H1 (cell line): ENCODE measurements at regions not wholly inside any gene's neighbourhood (a gene's known extent, or its start where the extent isn't known, plus 50 kb on each side); places are given as distances from the start of the nearest gene placed in this dataset.

Experiments
- CHD1 ChIP-seq: IDR thresholded peaks from 2 replicates; pipeline ENCODE4 v1.6.1; 2012; ENCODE audit warnings: low read depth, low read length, improper control_type of control experiment
- FOSL1 ChIP-seq: IDR thresholded peaks from 2 replicates; pipeline ENCODE4 v1.6.1; 2011; ENCODE audit warnings: mild to moderate bottlenecking, low read depth, low read length, moderate library complexity; ENCODE audit not compliant: insufficient read depth
- HDAC6 ChIP-seq: IDR thresholded peaks from one replicate; pipeline ENCODE4 v1.7.1; 2012; ENCODE audit warnings: low read depth, mild to moderate bottlenecking, inconsistent platforms, low read length, moderate library complexity
- KDM4A ChIP-seq: IDR thresholded peaks from one replicate; pipeline ENCODE4 v1.7.1; 2012; ENCODE audit warnings: low read depth, mild to moderate bottlenecking, moderate library complexity, low read length, inconsistent platforms; ENCODE audit not compliant: severe bottlenecking
- KDM5A ChIP-seq: fragments of 200-600 bp; IDR thresholded peaks from 2 replicates; pipeline ENCODE4 v1.7.1; 2012; ENCODE audit warnings: mild to moderate bottlenecking, low read length, inconsistent platforms, mixed read lengths
- TBP ChIP-seq: IDR thresholded peaks from 2 replicates; pipeline ENCODE4 v1.6.1; 2011; ENCODE audit warnings: low read depth, low read length, improper control_type of control experiment
- TCF12 ChIP-seq: IDR thresholded peaks from 2 replicates; pipeline ENCODE4 v1.6.1; 2011; ENCODE audit warnings: low read depth, mild to moderate bottlenecking, low read length
- TF ChIP-seq, protein P1 (sequence below): IDR thresholded peaks from 2 replicates; pipeline ENCODE4 v1.6.1; 2011; ENCODE audit warnings: low read length, improper control_type of control experiment
- TF ChIP-seq, protein P2 (sequence below): IDR thresholded peaks from 2 replicates; pipeline ENCODE4 v1.6.1; 2012; ENCODE audit warnings: low read length, inconsistent platforms
- TF ChIP-seq, protein P3 (sequence below): IDR thresholded peaks from 2 replicates; pipeline ENCODE4 v1.6.1; 2012; ENCODE audit warnings: inconsistent platforms

DNA sequence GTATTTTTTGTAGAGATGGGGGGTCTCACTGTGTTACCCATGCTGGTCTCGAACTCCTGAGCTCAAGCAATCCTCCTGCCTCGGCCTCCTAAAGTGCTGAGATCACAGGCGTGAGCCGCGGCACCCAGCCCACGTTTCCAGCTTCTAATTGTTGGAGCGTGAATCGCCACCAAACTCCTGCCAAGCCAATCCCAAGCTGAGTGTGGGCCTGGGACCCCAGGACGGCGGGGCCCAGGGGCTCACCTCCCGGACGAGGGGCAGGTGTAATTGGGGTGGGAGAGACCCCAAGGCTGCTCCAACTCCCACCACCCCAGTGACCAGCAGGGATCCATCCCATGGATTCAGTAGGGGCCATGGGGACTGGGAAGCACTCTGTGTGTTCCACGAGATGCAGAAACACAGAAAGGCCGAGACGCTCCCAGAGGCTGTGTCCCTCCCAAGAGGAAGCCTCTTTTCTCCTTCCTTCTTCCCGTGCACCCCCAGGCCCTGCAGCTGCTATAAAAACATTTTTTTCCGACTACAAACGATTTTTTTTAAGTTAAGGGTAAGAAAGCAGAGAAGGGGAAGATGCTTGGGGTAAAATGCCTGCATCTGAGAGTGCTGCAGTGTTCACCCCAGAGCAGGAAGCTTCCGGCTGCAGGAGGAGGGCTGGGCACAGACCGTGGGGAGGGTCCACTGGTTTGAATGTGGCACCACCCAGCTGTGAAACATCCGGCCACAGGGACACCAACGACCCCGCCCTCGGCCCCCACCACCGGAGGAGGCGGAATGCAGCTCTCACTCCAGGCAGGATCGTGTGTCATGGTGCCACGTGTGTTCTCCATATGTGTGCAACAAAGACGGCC lies 76.5 kb downstream of the MICALL2 start (continued):
- TF ChIP-seq, protein P1, sequence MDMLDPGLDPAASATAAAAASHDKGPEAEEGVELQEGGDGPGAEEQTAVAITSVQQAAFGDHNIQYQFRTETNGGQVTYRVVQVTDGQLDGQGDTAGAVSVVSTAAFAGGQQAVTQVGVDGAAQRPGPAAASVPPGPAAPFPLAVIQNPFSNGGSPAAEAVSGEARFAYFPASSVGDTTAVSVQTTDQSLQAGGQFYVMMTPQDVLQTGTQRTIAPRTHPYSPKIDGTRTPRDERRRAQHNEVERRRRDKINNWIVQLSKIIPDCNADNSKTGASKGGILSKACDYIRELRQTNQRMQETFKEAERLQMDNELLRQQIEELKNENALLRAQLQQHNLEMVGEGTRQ = no peak
- TF ChIP-seq TCF12 (no peak), FOSL1 (no peak), KDM5A (no peak), HDAC6 (no peak), TBP (no peak), KDM4A (no peak), CHD1 (no peak)
- TF ChIP-seq, protein P2, sequence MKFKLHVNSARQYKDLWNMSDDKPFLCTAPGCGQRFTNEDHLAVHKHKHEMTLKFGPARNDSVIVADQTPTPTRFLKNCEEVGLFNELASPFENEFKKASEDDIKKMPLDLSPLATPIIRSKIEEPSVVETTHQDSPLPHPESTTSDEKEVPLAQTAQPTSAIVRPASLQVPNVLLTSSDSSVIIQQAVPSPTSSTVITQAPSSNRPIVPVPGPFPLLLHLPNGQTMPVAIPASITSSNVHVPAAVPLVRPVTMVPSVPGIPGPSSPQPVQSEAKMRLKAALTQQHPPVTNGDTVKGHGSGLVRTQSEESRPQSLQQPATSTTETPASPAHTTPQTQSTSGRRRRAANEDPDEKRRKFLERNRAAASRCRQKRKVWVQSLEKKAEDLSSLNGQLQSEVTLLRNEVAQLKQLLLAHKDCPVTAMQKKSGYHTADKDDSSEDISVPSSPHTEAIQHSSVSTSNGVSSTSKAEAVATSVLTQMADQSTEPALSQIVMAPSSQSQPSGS = no peak
- TF ChIP-seq, protein P3, sequence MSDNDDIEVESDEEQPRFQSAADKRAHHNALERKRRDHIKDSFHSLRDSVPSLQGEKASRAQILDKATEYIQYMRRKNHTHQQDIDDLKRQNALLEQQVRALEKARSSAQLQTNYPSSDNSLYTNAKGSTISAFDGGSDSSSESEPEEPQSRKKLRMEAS = no peak
